ENCODE measurements at regions not wholly inside any gene's neighbourhood (a gene's known extent, or its start where the extent isn't known, plus 50 kb on each side); places are given as distances from the start of the nearest gene placed in this dataset.

GRCh38 chr17:22569459-22570143 lies 877.3 kb downstream of the KCNJ18 start:
- intact Hi-C loops (cut with micrococcal nuclease), result no loop called here
- ATAC-seq, result no peak
- Histone ChIP-seq H3K27ac (ENCODE audit: low read depth, low read length) (no peak overlapping the region), H2AFZ (ENCODE audit: low read depth, low read length, poor library complexity, severe bottlenecking) (no peak overlapping the region), H3K4me1 (ENCODE audit: control insufficient read depth in 1 of 2, insufficient read depth in 2 of 2, low read length in 2 of 2) (no peaks in the 10 kb centered on the region), H3K27me3 (ENCODE audit: insufficient read depth, low read length) (no peaks in the 10 kb centered on the region), H3K36me3 (ENCODE audit: control insufficient read depth in 1 of 2, insufficient read depth in 2 of 2, low read length in 2 of 2) (no peaks in the 10 kb centered on the region), H3K4me2 (ENCODE audit: low read length) (no peak overlapping the region), H3K9ac (ENCODE audit: low read length) (no peak overlapping the region), H3K9me2 (ENCODE audit: insufficient read depth) (no peaks in the 10 kb centered on the region), H3K4me3 (replicated peaks in 1 of 2; ENCODE audit: low read depth in 1 of 2, low read length in 2 of 2) (no peak overlapping the region), H4K20me1 (ENCODE audit: insufficient read depth) (no peaks in the 10 kb centered on the region), H3K9me3 (ENCODE audit: control insufficient read depth in 1 of 2, insufficient read depth in 1 of 2, low read depth in 1 of 2, low read length in 2 of 2) (peaks cover 0 to 7% of the 10 kb centered on the region in 2 experiments; a peak in 2 of 4 replicates), H3K79me2 (ENCODE audit: insufficient read depth, low read length) (no peaks in the 10 kb centered on the region)
- POLR2A ChIA-PET, result no interaction called here
- no TSS peak for BruUV-seq (replicated peaks)
- CTCF ChIA-PET, result no interaction called here
- RAD21 ChIA-PET (ENCODE audit: low non-redundant PET in 1 of 2, low total read pairs in 2 of 2, uncharacterized antibody in 2 of 2, unreplicated experiment in 2 of 2), result no interaction called here
- no peak for DNase-seq (ENCODE audit: low read depth, low spot score)
- TF ChIP-seq SIN3A (IDR thresholded peaks at IDR 0.05; ENCODE audit: low read depth) (no peak), EZH2phosphoT487 (IDR thresholded peaks at IDR 0.05; ENCODE audit: borderline replicate concordance) (no peak), TCF7L2 (IDR thresholded peaks at IDR 0.05; ENCODE audit: borderline replicate concordance, extremely low read depth, insufficient read depth, insufficient read length) (no peak), FOSL1 (IDR thresholded peaks at IDR 0.05; ENCODE audit: low read depth) (no peak), EGR1 (IDR thresholded peaks at IDR 0.05; ENCODE audit: low read depth) (no peak), YY1 (IDR thresholded peaks at IDR 0.05; ENCODE audit: extremely low read depth, insufficient replicate concordance, low read depth, low read length) (no peak), CBX3 (IDR thresholded peaks at IDR 0.05; ENCODE audit: low read depth) (no peak), JUND (IDR thresholded peaks at IDR 0.05) (no peak), CEBPB (IDR thresholded peaks at IDR 0.05; ENCODE audit: low read depth) (no peak), EZH2 (IDR thresholded peaks at IDR 0.05) (no peak), SP1 (IDR thresholded peaks at IDR 0.05; ENCODE audit: low read depth) (no peak), SRF (IDR thresholded peaks at IDR 0.05; ENCODE audit: low read depth) (no peak), ZNF274 (IDR thresholded peaks at IDR 0.05; ENCODE audit: low read depth, low read length) (no peak), POLR2A (IDR thresholded peaks at IDR 0.05; ENCODE audit: borderline replicate concordance, extremely low read depth, insufficient read depth, insufficient read length) (no peak), ZFX (IDR thresholded peaks at IDR 0.05) (no peak), POLR2AphosphoS5 (IDR thresholded peaks at IDR 0.05; ENCODE audit: low read depth, low read length) (no peak)
- TF ChIP-seq, protein P1, sequence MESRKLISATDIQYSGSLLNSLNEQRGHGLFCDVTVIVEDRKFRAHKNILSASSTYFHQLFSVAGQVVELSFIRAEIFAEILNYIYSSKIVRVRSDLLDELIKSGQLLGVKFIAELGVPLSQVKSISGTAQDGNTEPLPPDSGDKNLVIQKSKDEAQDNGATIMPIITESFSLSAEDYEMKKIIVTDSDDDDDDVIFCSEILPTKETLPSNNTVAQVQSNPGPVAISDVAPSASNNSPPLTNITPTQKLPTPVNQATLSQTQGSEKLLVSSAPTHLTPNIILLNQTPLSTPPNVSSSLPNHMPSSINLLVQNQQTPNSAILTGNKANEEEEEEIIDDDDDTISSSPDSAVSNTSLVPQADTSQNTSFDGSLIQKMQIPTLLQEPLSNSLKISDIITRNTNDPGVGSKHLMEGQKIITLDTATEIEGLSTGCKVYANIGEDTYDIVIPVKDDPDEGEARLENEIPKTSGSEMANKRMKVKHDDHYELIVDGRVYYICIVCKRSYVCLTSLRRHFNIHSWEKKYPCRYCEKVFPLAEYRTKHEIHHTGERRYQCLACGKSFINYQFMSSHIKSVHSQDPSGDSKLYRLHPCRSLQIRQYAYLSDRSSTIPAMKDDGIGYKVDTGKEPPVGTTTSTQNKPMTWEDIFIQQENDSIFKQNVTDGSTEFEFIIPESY (IDR thresholded peaks at IDR 0.05; ENCODE audit: extremely low read depth, insufficient replicate concordance, low read length), result no peak

All from HCT116 (cell line).